GM12873 (cell line): ENCODE measurements at regions not wholly inside any gene's neighbourhood (a gene's known extent, or its start where the extent isn't known, plus 50 kb on each side); places are given as distances from the start of the nearest gene placed in this dataset.

Source experiments
- CTCF ChIP-seq: IDR thresholded peaks from 2 replicates; pipeline ENCODE4 v1.5.1; 2012; ENCODE audit warnings: low read depth, mild to moderate bottlenecking, moderate library complexity, low read length, control low read depth; ENCODE audit not compliant: insufficient read depth; ENCODE audit errors: missing control alignments

- no peak for TF ChIP-seq CTCF
Measured at GRCh38 chr1:221998186-221998612, 256.3 kb upstream of the DUSP10 start.

- TF ChIP-seq CTCF, result no peak
Measured at GRCh38 chr1:221994939-221995338, 253.1 kb upstream of the DUSP10 start.

GRCh38 chr1:221994274-221994698, 252.4 kb upstream of the DUSP10 start:
- TF ChIP-seq CTCF, result no peak

GRCh38 chr1:221993444-221993948, 251.6 kb upstream of the DUSP10 start:
- TF ChIP-seq CTCF, result no peak

- TF ChIP-seq CTCF, result no peak
Measured at GRCh38 chr1:221992427-221992826, 250.5 kb upstream of the DUSP10 start.

- TF ChIP-seq CTCF, result no peak
Measured at GRCh38 chr1:221991221-221991620, 249.3 kb upstream of the DUSP10 start.

GRCh38 chr1:221989741-221990140, 247.9 kb upstream of the DUSP10 start:
- TF ChIP-seq CTCF, result no peak
